Breast epithelium (tissue), 3 donors: ENCODE measurements at regions not wholly inside any gene's neighbourhood (a gene's known extent, or its start where the extent isn't known, plus 50 kb on each side); places are given as distances from the start of the nearest gene placed in this dataset.

ENCODE experiments used
- POLR2A ChIP-seq: fragments of 450-650 bp; IDR thresholded peaks from one replicate; pipeline ENCODE4 v1.6.1; 2016; ENCODE audit warnings: antibody characterized with exemption, mild to moderate bottlenecking, moderate library complexity
- POLR2AphosphoS5 ChIP-seq, 3 donors: sonication (generic); formaldehyde crosslinking; IDR thresholded peaks; one replicate each; pipeline ENCODE4 v1.6.1; 2017; ENCODE audit warnings: antibody characterized with exemption in 3 of 3
- TF ChIP-seq, protein P1 (sequence below), 3 donors: fragments of 450-650 bp; IDR thresholded peaks; one replicate each; pipeline ENCODE4 v1.5.1; 2016 to 2017; ENCODE audit warnings: antibody characterized with exemption in 3 of 3, mild to moderate bottlenecking in 3 of 3, moderate library complexity in 3 of 3

DNA sequence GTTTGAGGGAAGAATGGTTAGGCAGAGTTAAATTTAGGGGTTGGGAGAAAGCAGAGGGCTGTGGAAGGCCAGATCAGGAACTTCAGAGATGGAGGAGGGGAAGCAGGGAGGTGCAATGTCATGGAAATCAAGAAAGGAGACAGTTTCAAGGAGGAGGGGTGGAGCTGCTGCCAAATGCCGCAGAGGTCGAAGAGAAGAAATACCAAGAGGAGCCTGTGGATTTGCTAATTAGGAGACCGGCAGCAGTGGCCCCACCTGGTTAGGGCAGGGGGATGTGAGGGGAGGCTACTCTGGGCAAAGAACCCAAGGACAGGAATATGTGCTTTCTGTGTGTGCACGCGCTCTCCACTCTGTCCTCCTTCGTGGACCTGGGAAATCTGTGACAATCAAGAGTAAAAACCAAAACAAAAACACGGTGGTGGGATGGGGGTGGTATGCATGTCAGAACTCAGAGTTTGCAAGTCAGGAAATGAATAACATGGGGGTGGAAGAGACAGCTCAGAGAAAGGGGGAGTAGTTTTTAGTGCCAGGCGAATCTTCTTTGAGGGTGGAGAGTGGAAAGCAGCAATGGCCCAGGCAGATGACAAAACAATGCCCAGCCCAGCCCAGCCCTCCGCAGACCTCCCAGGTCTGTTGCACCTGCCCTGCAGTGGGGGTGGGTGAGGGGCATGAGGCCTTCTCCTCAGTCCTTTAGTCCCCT is 102.9 kb upstream of the PAX2 start:
- TF ChIP-seq, protein P1, sequence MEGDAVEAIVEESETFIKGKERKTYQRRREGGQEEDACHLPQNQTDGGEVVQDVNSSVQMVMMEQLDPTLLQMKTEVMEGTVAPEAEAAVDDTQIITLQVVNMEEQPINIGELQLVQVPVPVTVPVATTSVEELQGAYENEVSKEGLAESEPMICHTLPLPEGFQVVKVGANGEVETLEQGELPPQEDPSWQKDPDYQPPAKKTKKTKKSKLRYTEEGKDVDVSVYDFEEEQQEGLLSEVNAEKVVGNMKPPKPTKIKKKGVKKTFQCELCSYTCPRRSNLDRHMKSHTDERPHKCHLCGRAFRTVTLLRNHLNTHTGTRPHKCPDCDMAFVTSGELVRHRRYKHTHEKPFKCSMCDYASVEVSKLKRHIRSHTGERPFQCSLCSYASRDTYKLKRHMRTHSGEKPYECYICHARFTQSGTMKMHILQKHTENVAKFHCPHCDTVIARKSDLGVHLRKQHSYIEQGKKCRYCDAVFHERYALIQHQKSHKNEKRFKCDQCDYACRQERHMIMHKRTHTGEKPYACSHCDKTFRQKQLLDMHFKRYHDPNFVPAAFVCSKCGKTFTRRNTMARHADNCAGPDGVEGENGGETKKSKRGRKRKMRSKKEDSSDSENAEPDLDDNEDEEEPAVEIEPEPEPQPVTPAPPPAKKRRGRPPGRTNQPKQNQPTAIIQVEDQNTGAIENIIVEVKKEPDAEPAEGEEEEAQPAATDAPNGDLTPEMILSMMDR (IDR thresholded peaks at IDR 0.05) = no peak
- TF ChIP-seq POLR2A (no peak), POLR2AphosphoS5 (IDR thresholded peaks at IDR 0.05) (no peak)
